ENCODE measurements at regions not wholly inside any gene's neighbourhood (a gene's known extent, or its start where the extent isn't known, plus 50 kb on each side); places are given as distances from the start of the nearest gene placed in this dataset.
"Not testable (repeated sequence)": the region's sequence is repeated elsewhere in the genome, so short reads cannot be mapped to it uniquely, and the experiment has no call there.

DNA sequence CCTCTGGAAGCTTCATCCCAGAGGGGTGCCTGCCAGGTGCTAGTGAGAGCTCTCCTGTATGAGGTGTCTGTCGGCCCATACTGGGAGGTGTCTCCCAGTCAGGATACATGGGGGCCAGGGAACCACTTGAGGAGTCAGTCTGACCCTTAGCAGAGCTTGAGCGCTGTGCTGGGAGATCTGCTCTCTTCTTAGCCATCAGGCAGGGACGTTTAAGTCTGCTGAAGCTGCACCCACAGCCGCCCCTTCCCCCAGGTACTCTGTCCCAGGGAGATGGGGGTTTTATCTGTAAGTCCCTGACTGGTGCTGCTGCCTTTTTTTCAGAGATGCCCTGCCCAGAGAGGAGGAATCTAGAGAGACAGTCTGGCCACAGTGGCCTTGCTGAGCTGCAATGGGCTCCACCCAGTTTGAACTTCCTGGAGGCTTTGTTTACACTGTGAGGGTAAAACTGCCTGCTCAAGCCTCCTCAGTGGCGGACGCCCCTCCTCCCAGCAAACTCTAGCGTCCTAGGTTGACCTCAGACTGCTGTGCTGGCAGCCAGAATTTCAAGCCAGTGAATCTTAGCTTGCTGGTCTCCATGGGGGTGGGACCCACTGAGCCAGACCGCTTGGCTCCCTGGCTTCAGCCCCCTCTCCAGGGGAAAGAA, 93.3 kb upstream of the DYRK2 start:
- TF ChIP-seq, protein P1, sequence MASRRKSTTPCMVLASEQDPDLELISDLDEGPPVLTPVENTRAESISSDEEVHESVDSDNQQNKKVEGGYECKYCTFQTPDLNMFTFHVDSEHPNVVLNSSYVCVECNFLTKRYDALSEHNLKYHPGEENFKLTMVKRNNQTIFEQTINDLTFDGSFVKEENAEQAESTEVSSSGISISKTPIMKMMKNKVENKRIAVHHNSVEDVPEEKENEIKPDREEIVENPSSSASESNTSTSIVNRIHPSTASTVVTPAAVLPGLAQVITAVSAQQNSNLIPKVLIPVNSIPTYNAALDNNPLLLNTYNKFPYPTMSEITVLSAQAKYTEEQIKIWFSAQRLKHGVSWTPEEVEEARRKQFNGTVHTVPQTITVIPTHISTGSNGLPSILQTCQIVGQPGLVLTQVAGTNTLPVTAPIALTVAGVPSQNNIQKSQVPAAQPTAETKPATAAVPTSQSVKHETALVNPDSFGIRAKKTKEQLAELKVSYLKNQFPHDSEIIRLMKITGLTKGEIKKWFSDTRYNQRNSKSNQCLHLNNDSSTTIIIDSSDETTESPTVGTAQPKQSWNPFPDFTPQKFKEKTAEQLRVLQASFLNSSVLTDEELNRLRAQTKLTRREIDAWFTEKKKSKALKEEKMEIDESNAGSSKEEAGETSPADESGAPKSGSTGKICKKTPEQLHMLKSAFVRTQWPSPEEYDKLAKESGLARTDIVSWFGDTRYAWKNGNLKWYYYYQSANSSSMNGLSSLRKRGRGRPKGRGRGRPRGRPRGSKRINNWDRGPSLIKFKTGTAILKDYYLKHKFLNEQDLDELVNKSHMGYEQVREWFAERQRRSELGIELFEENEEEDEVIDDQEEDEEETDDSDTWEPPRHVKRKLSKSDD (conservative IDR thresholded peaks at IDR 0.05; ENCODE audit: low read length) = not testable (repeated sequence)
- TF ChIP-seq CHD2 (IDR thresholded peaks at IDR 0.05; ENCODE audit: low read depth, low read length); RBM39 (optimal IDR thresholded peaks at IDR 0.05; ENCODE audit: low read depth, low read length); NR2C2 (CRISPR knock-in tag; IDR thresholded peaks at IDR 0.05); POLR2G (IDR thresholded peaks at IDR 0.05; ENCODE audit: low read depth, low read length); GABPA (tag; conservative IDR thresholded peaks at IDR 0.05; ENCODE audit: low read depth); CBX5 (IDR thresholded peaks at IDR 0.05; ENCODE audit: borderline replicate concordance, low read depth); MTA3 (IDR thresholded peaks at IDR 0.05; ENCODE audit: borderline replicate concordance); BRCA1 (IDR thresholded peaks at IDR 0.05); BRCA1 (CRISPR knock-in tag; IDR thresholded peaks at IDR 0.05): not testable (repeated sequence)
- 0 out of 2 replicates have a peak, but pooled peaks have one; percentile 28 for TF ChIP-seq NR2C2 (tag; IDR thresholded peaks at IDR 0.05)
- TF ChIP-seq, protein P2, sequence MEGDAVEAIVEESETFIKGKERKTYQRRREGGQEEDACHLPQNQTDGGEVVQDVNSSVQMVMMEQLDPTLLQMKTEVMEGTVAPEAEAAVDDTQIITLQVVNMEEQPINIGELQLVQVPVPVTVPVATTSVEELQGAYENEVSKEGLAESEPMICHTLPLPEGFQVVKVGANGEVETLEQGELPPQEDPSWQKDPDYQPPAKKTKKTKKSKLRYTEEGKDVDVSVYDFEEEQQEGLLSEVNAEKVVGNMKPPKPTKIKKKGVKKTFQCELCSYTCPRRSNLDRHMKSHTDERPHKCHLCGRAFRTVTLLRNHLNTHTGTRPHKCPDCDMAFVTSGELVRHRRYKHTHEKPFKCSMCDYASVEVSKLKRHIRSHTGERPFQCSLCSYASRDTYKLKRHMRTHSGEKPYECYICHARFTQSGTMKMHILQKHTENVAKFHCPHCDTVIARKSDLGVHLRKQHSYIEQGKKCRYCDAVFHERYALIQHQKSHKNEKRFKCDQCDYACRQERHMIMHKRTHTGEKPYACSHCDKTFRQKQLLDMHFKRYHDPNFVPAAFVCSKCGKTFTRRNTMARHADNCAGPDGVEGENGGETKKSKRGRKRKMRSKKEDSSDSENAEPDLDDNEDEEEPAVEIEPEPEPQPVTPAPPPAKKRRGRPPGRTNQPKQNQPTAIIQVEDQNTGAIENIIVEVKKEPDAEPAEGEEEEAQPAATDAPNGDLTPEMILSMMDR (IDR thresholded peaks at IDR 0.05 in 2 of 3, conservative IDR thresholded peaks at IDR 0.05 in 1 of 3; ENCODE audit: insufficient read depth in 2 of 3, low read depth in 1 of 3, low read length in 3 of 3) = not testable (repeated sequence)
- TF ChIP-seq, protein P3, sequence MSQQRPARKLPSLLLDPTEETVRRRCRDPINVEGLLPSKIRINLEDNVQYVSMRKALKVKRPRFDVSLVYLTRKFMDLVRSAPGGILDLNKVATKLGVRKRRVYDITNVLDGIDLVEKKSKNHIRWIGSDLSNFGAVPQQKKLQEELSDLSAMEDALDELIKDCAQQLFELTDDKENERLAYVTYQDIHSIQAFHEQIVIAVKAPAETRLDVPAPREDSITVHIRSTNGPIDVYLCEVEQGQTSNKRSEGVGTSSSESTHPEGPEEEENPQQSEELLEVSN (IDR thresholded peaks at IDR 0.05; ENCODE audit: borderline replicate concordance in 1 of 2, extremely low read depth in 1 of 2, insufficient read depth in 1 of 2, insufficient read length in 1 of 2, low read depth in 1 of 2, low read length in 1 of 2, poor library complexity in 1 of 2, severe bottlenecking in 1 of 2) = not testable (repeated sequence)
- TF ChIP-seq, protein P4, sequence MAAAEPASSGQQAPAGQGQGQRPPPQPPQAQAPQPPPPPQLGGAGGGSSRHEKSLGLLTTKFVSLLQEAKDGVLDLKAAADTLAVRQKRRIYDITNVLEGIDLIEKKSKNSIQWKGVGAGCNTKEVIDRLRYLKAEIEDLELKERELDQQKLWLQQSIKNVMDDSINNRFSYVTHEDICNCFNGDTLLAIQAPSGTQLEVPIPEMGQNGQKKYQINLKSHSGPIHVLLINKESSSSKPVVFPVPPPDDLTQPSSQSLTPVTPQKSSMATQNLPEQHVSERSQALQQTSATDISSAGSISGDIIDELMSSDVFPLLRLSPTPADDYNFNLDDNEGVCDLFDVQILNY (CRISPR knock-in tag; IDR thresholded peaks at IDR 0.05) = not testable (repeated sequence)
- TF ChIP-seq, protein P5, sequence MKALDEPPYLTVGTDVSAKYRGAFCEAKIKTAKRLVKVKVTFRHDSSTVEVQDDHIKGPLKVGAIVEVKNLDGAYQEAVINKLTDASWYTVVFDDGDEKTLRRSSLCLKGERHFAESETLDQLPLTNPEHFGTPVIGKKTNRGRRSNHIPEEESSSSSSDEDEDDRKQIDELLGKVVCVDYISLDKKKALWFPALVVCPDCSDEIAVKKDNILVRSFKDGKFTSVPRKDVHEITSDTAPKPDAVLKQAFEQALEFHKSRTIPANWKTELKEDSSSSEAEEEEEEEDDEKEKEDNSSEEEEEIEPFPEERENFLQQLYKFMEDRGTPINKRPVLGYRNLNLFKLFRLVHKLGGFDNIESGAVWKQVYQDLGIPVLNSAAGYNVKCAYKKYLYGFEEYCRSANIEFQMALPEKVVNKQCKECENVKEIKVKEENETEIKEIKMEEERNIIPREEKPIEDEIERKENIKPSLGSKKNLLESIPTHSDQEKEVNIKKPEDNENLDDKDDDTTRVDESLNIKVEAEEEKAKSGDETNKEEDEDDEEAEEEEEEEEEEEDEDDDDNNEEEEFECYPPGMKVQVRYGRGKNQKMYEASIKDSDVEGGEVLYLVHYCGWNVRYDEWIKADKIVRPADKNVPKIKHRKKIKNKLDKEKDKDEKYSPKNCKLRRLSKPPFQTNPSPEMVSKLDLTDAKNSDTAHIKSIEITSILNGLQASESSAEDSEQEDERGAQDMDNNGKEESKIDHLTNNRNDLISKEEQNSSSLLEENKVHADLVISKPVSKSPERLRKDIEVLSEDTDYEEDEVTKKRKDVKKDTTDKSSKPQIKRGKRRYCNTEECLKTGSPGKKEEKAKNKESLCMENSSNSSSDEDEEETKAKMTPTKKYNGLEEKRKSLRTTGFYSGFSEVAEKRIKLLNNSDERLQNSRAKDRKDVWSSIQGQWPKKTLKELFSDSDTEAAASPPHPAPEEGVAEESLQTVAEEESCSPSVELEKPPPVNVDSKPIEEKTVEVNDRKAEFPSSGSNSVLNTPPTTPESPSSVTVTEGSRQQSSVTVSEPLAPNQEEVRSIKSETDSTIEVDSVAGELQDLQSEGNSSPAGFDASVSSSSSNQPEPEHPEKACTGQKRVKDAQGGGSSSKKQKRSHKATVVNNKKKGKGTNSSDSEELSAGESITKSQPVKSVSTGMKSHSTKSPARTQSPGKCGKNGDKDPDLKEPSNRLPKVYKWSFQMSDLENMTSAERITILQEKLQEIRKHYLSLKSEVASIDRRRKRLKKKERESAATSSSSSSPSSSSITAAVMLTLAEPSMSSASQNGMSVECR (CRISPR knock-in tag; IDR thresholded peaks at IDR 0.05) = not testable (repeated sequence)

Data from K562 (cell line).